Smooth muscle cell (in vitro differentiated cells): ENCODE measurements at regions not wholly inside any gene's neighbourhood (a gene's known extent, or its start where the extent isn't known, plus 50 kb on each side); places are given as distances from the start of the nearest gene placed in this dataset.

Experiments
- DNase-seq: peaks from one replicate; lab custom pipeline; 2025; ENCODE audit not compliant: unreplicated experiment; lab: John Stamatoyannopoulos, UW
- H2AFZ ChIP-seq: fragments of 200-600 bp; sonication (generic); 2 replicates; pipeline ENCODE4 v1.6.0; 2016; ENCODE audit warnings: antibody characterized with exemption, low read depth, mild to moderate bottlenecking
- H3F3A ChIP-seq: fragments of 200-600 bp; sonication (generic); 2 replicates; pipeline ENCODE4 v1.6.0; 2017; ENCODE audit warnings: antibody characterized with exemption, low read depth
- H3K27ac ChIP-seq: fragments of 200-600 bp; sonication (generic); 2 replicates; pipeline ENCODE4 v1.5.1; 2016; ENCODE audit warnings: low read depth, mild to moderate bottlenecking
- H3K27me3 ChIP-seq: fragments of 200-600 bp; sonication (generic); 2 replicates; pipeline ENCODE4 v1.6.1; 2016; ENCODE audit warnings: low read depth, mild to moderate bottlenecking
- H3K36me3 ChIP-seq: fragments of 200-600 bp; sonication (generic); 2 replicates; pipeline ENCODE4 v1.5.1; 2016; ENCODE audit warnings: low read depth
- H3K4me1 ChIP-seq: fragments of 200-600 bp; sonication (generic); 2 replicates; pipeline ENCODE4 v1.5.1; 2016; ENCODE audit warnings: low read depth
- H3K4me2 ChIP-seq: fragments of 200-600 bp; sonication (generic); 2 replicates; pipeline ENCODE4 v1.6.0; 2016; ENCODE audit warnings: mild to moderate bottlenecking
- H3K4me3 ChIP-seq: fragments of 200-600 bp; sonication (generic); 2 replicates; pipeline ENCODE4 v1.5.1; 2016; ENCODE audit warnings: mild to moderate bottlenecking
- H3K79me2 ChIP-seq: fragments of 200-600 bp; sonication (generic); 2 replicates; pipeline ENCODE4 v1.6.0; 2016; ENCODE audit warnings: low read depth, mild to moderate bottlenecking
- H3K9ac ChIP-seq: fragments of 200-600 bp; sonication (generic); 2 replicates; pipeline ENCODE4 v1.6.0; 2016; ENCODE audit warnings: low read depth
- H3K9me3 ChIP-seq: fragments of 200-600 bp; sonication (generic); replicated peaks from 2 replicates; pipeline ENCODE4 v1.5.1; 2016; ENCODE audit warnings: low read depth
- H4K20me1 ChIP-seq: fragments of 200-600 bp; sonication (generic); 2 replicates; pipeline ENCODE4 v1.6.0; 2016; ENCODE audit warnings: low read depth
- WGBS: methylation state at CpG from one replicate; pipeline ENCODE4 v1.1.7; 2016; ENCODE audit warnings: low lambda C conversion rate; 5-methylcytosine and 5-hydroxymethylcytosine counted together
- TF ChIP-seq, protein P1 (sequence below): fragments of 200-600 bp; sonication (generic); IDR thresholded peaks from 2 replicates; pipeline ENCODE4 v1.5.1; 2017; ENCODE audit warnings: borderline replicate concordance, mild to moderate bottlenecking, antibody characterized with exemption; ENCODE audit not compliant: insufficient read depth, poor library complexity, severe bottlenecking

DNA sequence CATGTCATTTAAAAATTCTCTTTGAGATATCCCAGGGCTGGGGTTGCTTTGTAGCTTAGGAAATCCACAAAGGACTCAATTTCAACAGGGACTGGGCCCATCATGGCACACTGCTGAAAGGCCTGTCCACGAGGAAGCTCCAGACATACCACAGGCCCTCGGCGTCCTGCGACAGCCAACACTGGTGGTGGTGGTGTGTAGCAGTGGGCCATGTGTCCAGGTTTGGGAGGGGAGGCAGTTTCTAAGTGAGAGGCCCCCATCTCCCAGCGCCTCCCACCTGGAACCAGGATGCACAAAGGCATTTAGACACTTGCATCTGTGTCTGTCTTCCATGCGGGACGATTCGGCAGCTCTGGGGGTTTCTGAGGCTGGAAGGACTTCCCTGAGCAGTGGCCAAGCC lies 65.2 kb upstream of the ZNF423 start:
- Histone ChIP-seq H4K20me1 (no peaks in the 10 kb centered on the region), H3K9ac (no peak overlapping the region), H3K4me2 (no peak overlapping the region), H2AFZ (no peak overlapping the region), H3K27me3 (peaks cover 13% of the 10 kb centered on the region), H3K79me2 (no peaks in the 10 kb centered on the region), H3K36me3 (no peaks in the 10 kb centered on the region), H3K27ac (no peak overlapping the region), H3F3A (no peaks in the 10 kb centered on the region), H3K9me3 (no peaks in the 10 kb centered on the region), H3K4me1 (no peaks in the 10 kb centered on the region), H3K4me3 (no peak overlapping the region)
- WGBS: 89% methylated on average over 8 of the region's 8 CpGs
- DNase-seq: no peak
- TF ChIP-seq, protein P1, sequence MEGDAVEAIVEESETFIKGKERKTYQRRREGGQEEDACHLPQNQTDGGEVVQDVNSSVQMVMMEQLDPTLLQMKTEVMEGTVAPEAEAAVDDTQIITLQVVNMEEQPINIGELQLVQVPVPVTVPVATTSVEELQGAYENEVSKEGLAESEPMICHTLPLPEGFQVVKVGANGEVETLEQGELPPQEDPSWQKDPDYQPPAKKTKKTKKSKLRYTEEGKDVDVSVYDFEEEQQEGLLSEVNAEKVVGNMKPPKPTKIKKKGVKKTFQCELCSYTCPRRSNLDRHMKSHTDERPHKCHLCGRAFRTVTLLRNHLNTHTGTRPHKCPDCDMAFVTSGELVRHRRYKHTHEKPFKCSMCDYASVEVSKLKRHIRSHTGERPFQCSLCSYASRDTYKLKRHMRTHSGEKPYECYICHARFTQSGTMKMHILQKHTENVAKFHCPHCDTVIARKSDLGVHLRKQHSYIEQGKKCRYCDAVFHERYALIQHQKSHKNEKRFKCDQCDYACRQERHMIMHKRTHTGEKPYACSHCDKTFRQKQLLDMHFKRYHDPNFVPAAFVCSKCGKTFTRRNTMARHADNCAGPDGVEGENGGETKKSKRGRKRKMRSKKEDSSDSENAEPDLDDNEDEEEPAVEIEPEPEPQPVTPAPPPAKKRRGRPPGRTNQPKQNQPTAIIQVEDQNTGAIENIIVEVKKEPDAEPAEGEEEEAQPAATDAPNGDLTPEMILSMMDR: no peak

DNA sequence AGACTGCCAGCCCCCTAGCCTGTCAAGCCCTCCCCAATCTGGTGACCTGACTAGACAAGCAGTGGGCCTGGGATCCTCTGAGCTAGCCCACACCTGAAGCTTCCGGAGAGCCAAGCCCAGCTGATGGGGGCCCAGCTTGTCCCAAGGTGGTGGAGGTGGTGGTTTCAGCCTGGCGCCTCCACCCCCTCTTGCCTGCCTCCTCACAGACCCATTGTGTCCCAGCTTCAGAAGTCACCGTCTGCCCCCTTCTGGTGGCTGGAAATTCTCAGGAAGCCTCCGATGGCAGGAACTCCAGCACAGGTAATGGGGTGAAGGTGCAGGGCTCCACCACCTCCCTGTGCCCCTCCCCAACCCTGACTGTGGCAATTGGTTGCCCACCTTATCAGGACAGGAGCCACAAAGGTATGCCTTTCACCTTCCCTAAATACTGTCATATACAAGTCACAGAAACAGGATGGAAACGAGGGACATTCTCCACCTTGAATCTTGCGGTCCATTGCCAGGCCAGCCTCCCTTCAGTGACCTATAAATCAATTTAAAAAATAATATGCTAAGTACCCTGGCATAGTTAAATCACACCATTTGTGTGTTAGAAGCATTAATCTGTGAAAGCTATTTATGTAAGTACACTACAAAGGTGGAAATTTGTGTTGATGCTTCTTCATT lies 66.0 kb upstream of the ZNF423 start:
- Histone ChIP-seq H3K79me2 (no peaks in the 10 kb centered on the region), H3K9me3 (no peaks in the 10 kb centered on the region), H2AFZ (no peak overlapping the region), H3K27ac (no peak overlapping the region), H3K9ac (no peak overlapping the region), H3K4me2 (no peak overlapping the region), H4K20me1 (no peaks in the 10 kb centered on the region), H3K4me1 (no peaks in the 10 kb centered on the region), H3K4me3 (no peak overlapping the region), H3K36me3 (no peaks in the 10 kb centered on the region), H3F3A (no peaks in the 10 kb centered on the region), H3K27me3 (peaks cover 13% of the 10 kb centered on the region)
- DNase-seq: peak; percentile 7
- WGBS: 38% methylated on average over 6 of the region's 6 CpGs
- TF ChIP-seq, protein P1: peak; percentile 77

DNA sequence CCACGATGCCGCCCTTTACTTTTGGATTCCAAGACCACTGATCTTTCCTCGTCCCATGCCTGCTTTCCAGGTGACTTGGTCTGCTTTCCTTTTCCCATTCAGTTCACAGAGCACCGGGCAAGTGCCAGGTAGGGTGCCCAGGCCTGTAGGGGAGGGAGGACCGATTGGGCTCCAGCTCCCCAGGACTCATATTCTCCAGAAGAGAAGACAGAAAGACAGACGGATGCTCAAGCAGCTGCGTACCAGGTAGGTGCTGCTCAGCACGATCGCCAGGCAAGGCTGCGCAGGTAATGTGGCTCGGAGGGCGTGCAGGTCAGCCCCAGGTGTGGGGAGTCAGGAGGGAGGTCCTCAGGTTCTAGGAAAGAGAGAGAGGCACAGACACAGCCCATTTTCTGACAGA lies 67.5 kb upstream of the ZNF423 start:
- no peak overlapping the region for H2AFZ ChIP-seq
- DNase-seq: no peak
- no peaks in the 10 kb centered on the region for H3K4me1 ChIP-seq

More for the DNA sequence above, 67.5 kb upstream of the ZNF423 start:
- no peaks in the 10 kb centered on the region for H3K36me3 ChIP-seq
- no peak overlapping the region for H3K9ac ChIP-seq
- H3K79me2 ChIP-seq: no peaks in the 10 kb centered on the region
- no peak overlapping the region for H3K27ac ChIP-seq
- H3K4me2 ChIP-seq: no peak overlapping the region
- peaks cover 13% of the 10 kb centered on the region for H3K27me3 ChIP-seq
- no peaks in the 10 kb centered on the region for H3K9me3 ChIP-seq
- H3F3A ChIP-seq: no peaks in the 10 kb centered on the region
- no peaks in the 10 kb centered on the region for H4K20me1 ChIP-seq
- H3K4me3 ChIP-seq: no peak overlapping the region
- TF ChIP-seq, protein P1: no peak
- WGBS: 95% methylated on average over 12 of the region's 12 CpGs
